Gastrocnemius medialis (tissue), 4 donors: ENCODE measurements at regions not wholly inside any gene's neighbourhood (a gene's known extent, or its start where the extent isn't known, plus 50 kb on each side); places are given as distances from the start of the nearest gene placed in this dataset.

Source experiments
- ATAC-seq, 2 donors: fragments of 150-250 bp; one replicate each; pipeline ENCODE4 v1.9.1; 2016
- DNase-seq, 2 donors: peaks; one replicate each; pipeline ENCODE4 v3.0.0-alpha.2; 2019
- H3K27ac ChIP-seq, 4 donors: fragments of 200-600 bp; sonication (generic); 1 replicate in 1 of 4; 2 replicates in 3 of 4; pipeline ENCODE4 v1.5.1; 2016 to 2018; ENCODE audit warnings: mild to moderate bottlenecking in 2 of 4, moderate library complexity in 1 of 4
- H3K27me3 ChIP-seq, 3 donors: fragments of 200-600 bp; sonication (generic) in 2 of 3; 1 replicate in 1 of 3; 2 replicates in 2 of 3; pipeline versions ENCODE4 v1.5.1 to v1.6.0; 2016 to 2019; ENCODE audit warnings: mild to moderate bottlenecking in 1 of 3, moderate library complexity in 1 of 3
- H3K36me3 ChIP-seq, 2 donors: fragments of 200-600 bp; sonication (generic) in 1 of 2; one replicate each; pipeline ENCODE4 v1.5.1; 2017 to 2018
- H3K4me1 ChIP-seq, 2 donors: fragments of 200-600 bp; sonication (generic) in 1 of 2; one replicate each; pipeline ENCODE4 v1.5.1; 2016 to 2017; ENCODE audit warnings: mild to moderate bottlenecking in 2 of 2
- H3K4me3 ChIP-seq, 4 donors: fragments of 200-600 bp; sonication (generic) in 3 of 4; 1 replicate in 1 of 4; 2 replicates in 3 of 4; pipeline ENCODE4 v1.5.1; 2016 to 2019; ENCODE audit warnings: mild to moderate bottlenecking in 2 of 4
- H3K9me3 ChIP-seq, 3 donors: fragments of 200-600 bp; sonication (generic) in 2 of 3; 1 replicate in 1 of 3; 2 replicates in 2 of 3; pipeline ENCODE4 v1.5.1; 2016 to 2019
- CTCF ChIP-seq, 5 experiments: fragments of 450-650 bp in 3 of 5; fragments of 200-600 bp in 2 of 5; sonication (generic) in 2 of 5; IDR thresholded peaks in 4 of 5; conservative IDR thresholded peaks in 1 of 5; 1 replicate in 4 of 5; 2 replicates in 1 of 5; pipeline ENCODE4 v1.5.1; 2016 to 2019; ENCODE audit warnings: antibody characterized with exemption in 5 of 5, mild to moderate bottlenecking in 3 of 5, moderate library complexity in 3 of 5
- POLR2A ChIP-seq, 2 donors: fragments of 450-650 bp; IDR thresholded peaks; one replicate each; pipeline ENCODE4 v1.6.1; 2017; ENCODE audit warnings: antibody characterized with exemption in 2 of 2, mild to moderate bottlenecking in 2 of 2, moderate library complexity in 2 of 2
- in situ Hi-C, 4 donors: fragments of 200-750 bp; cut with MboI; loops; one replicate each; pipeline versions ENCODE4 v1.15.0 to v1.8.0; 2017; ENCODE audit warnings: low sequenced_read_pairs in 4 of 4
- intact Hi-C: fragments of 100-400 bp; cut with DNase I; formaldehyde crosslinking; loops from one replicate; pipeline ENCODE4 v1.15.1; 2023; ENCODE audit warnings: low total_unique reads

GRCh38 chr4:123892368-123892976, 495.9 kb downstream of the SPRY1 start:
- intact Hi-C loops (loop anchor here (2.0 to 10.0 kb wide), 3 partner anchors 60 to 488 kb away; no protein-coding TSS in a partner anchor), in situ Hi-C loops (no loop called here)
- Histone ChIP-seq H3K4me1 (peaks cover 49 to 55% of the 10 kb centered on the region in 2 donors), H3K27ac (peak overlapping the region; percentile 55 to 73 (median 63)), H3K36me3 (no peaks in the 10 kb centered on the region), H3K27me3 (no peaks in the 10 kb centered on the region), H3K4me3 (no peak overlapping the region), H3K9me3 (no peaks in the 10 kb centered on the region)
- TF ChIP-seq POLR2A (IDR thresholded peaks at IDR 0.05) (no peak), CTCF (IDR thresholded peaks at IDR 0.05 in 4 of 5, conservative IDR thresholded peaks at IDR 0.05 in 1 of 5) (no peak)
- DNase-seq (no peak), ATAC-seq (no peak)

DNA sequence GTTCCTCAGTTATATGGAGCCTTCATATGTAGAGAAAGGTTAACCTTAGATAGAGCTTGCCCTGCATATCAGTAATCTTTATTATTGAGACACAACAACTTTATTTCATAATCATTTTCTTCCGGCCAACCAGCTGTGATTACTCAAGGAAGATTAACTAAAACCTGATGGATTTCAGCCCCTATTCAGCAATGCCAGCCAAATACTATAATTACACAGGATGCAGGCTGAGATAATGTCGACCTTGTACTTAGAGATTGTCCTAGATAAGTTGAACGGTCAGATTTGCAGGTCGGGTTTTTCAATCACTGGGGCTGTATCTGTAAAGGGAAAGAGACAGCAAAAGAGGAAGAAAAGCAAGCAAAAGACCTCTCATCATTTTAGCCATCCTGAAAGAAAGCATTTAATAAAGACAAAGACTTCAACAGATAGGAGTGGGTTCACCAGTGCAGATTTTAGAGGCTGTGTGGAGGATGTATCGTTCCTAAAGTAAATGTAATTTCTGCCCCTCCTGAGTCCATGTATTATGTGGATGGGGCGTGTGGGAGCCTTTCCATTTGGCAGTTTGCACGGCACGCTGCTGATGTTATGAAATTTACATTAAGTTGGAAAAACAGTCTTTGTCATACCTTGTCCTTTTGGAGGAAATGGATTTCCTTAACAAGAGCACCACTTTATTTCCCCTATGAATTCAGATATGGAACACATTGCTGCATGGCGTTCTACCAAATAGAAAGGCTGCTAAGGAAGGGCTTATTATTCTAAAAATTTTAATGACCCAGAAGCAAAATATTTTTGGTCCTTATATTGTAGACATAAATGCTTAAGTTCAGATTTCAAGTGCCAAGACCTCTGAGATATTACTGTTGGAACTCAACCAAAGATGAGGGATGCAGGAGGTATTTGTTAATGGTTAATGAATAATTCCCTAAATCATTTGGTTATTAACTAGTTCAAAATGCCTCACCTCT, 496.7 kb downstream of the SPRY1 start:
- TF ChIP-seq POLR2A (IDR thresholded peaks at IDR 0.05) (no peak), CTCF (IDR thresholded peaks at IDR 0.05 in 4 of 5, conservative IDR thresholded peaks at IDR 0.05 in 1 of 5) (no peak)
- no peaks in the 10 kb centered on the region for H3K9me3 ChIP-seq
- intact Hi-C loops, result loop anchor here (2.0 to 10.0 kb wide), 3 partner anchors 60 to 488 kb away; no protein-coding TSS in a partner anchor
- in situ Hi-C loops, result no loop called here
- DNase-seq (peak in 1 of 2 donors; percentile 16), ATAC-seq (peak; percentile 31 to 61)
- peak overlapping the region; percentile 55 to 73 (median 63) for H3K27ac ChIP-seq
- no peaks in the 10 kb centered on the region for H3K36me3 ChIP-seq
- H3K27me3 ChIP-seq, result no peaks in the 10 kb centered on the region
- peak overlapping the region in 1 of 4 donors; percentile 7 for H3K4me3 ChIP-seq
- peaks cover 49 to 56% of the 10 kb centered on the region in 2 donors for H3K4me1 ChIP-seq

GRCh38 chr4:123896446-123897071, 500.0 kb downstream of the SPRY1 start:
- Histone ChIP-seq H3K27ac (peak overlapping the region; percentile 41 to 66 (median 44)), H3K36me3 (no peaks in the 10 kb centered on the region), H3K9me3 (no peaks in the 10 kb centered on the region), H3K27me3 (no peaks in the 10 kb centered on the region), H3K4me1 (peaks cover 51 to 57% of the 10 kb centered on the region in 2 donors), H3K4me3 (no peak overlapping the region)
- ATAC-seq, result peak; percentile 71 to 93
- in situ Hi-C loops, result no loop called here
- TF ChIP-seq POLR2A (IDR thresholded peaks at IDR 0.05), result no peak
- TF ChIP-seq CTCF (IDR thresholded peaks at IDR 0.05 in 4 of 5, conservative IDR thresholded peaks at IDR 0.05 in 1 of 5), result no peak
- intact Hi-C loops, result loop anchor here (5.0 to 10.0 kb wide), 3 partner anchors 126 to 492 kb away; no protein-coding TSS in a partner anchor
- DNase-seq, result peak; percentile 30

DNA sequence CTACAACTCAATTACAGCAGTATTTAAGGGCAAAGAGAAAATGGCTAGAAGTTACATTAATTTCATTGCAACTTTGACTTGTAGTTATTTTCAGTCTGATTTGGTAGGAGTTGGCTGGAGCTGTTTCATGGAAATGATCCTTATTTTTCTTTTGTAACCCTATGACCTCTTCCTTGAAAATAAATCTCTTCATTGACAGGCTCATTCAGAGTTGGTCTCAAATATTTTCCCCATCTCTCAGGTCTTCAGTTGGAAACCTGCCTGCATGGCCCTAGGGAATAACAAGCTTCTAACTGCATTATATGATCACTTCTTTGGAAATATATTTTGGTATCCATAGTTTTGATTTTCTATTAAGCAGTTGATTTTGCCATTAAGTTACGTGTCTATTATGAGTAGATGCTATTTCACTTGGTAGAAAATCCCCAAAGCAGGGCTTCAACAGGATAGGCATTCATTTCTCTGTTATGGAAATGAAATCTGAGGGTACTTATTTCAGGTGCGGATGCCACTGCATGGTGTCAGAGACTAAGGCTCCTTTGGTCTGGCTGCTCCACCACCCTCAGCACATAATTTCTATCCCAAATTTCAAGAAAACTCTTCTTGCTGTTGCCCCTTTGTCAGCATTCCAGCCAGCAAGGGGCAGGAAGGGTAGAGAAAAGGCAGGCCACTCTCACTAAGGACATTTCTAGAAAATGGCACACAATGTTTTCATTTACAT, 502.5 kb downstream of the SPRY1 start:
- intact Hi-C loops, result loop anchor here (5.0 to 10.0 kb wide), 3 partner anchors 123 to 494 kb away; no protein-coding TSS in a partner anchor
- Histone ChIP-seq H3K4me3 (no peak overlapping the region), H3K36me3 (no peaks in the 10 kb centered on the region), H3K4me1 (peaks cover 28 to 33% of the 10 kb centered on the region in 2 donors), H3K27me3 (no peaks in the 10 kb centered on the region), H3K27ac (peak overlapping the region in 2 of 4 donors; percentile 4 to 7), H3K9me3 (no peaks in the 10 kb centered on the region)
- in situ Hi-C loops, result no loop called here
- TF ChIP-seq CTCF (IDR thresholded peaks at IDR 0.05 in 4 of 5, conservative IDR thresholded peaks at IDR 0.05 in 1 of 5) (no peak), POLR2A (IDR thresholded peaks at IDR 0.05) (no peak)
- DNase-seq (no peak), ATAC-seq (no peak)
